Ureter (tissue), 1 donor: ENCODE measurements at regions not wholly inside any gene's neighbourhood (a gene's known extent, or its start where the extent isn't known, plus 50 kb on each side); places are given as distances from the start of the nearest gene placed in this dataset.

Experiments used
- DNase-seq: peaks from one replicate; pipeline ENCODE4 v3.0.0-alpha.2; 2020; ENCODE audit warnings: low spot score
- donor health status: DM: yes; HTN: yes; CAD: no.

DNA sequence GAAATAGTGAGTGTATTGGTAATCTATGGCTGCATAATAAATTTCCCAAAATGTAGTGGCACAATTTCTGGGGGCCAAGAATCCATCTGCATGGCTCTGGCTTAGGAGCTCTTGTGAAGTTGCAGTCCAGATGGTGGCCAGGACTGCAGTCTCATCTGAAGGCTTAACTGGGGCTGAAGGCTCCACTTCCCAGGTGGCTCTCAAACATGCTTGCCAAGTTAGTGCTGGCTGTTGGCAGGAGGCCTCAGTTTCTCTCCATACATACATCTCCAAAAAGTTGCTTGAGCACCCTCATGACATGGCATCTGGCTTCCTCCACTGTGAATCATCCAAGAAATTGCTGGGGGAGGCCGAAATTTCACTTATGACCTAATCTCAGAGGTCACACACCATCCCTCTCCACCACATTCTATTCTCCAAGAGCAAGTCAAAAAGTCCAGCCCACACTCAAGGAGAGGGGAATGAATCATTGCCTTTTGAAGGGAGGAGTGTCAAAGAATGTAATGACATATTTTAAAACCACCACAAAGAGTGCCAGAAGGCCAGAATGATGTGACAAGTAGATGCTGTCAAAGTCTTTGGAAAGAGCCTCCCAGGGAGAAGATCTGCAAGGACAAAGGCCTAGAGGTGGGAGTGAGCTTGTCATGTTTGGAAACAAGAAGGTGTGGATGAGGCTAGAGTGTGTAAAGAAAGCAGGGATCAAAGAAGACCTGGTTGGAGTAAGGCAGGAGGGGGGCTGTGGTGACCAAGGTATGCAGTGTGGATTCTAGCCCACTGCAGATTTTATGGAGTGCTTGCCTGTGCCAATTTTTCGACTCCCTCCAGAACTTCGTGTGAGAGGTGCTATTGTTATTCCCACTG is 566.2 kb downstream of the MIAT start:
- no peak for DNase-seq

DNA sequence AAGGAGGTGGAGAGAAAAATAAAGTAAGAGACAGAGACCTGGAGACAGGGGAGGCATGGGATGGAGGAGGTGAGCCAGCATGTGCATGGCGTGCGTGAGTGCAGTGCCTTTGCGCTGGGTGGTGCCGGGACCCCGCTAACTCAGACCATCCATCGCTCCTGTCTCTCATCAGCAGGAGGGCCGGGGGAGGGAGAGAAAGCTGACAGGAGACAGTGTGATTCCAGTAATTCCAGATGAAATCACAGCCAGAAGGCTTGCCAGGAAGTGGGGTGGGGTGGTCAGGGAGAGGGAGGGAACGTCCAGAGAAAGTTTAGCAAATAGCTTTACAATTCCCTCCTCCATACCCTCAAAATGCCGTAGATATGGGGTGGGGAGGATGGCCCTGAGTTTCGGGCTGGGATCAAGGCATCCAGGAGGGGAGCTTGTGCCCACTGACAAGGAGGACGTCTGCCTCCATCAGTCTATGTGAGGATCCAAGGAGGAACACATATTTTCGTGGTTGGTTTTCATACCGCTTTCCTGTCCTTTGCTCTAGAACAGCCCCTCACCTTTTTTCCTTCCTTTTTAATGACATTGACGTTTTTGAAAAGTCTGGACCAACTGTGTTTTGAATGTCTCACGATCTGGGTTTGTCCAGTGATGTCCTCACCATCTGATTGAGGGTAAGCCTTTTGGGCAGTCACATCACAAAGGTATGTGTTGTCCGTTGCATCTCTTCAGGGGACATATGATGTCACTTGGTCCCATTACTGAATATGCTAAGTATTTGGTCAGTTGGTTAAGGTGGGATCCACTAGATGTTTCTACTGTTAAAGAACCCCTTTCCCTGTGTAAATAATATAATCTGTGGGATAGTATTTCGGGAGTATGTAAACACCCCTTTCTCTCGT is 567.3 kb downstream of the MIAT start:
- no peak for DNase-seq

DNA sequence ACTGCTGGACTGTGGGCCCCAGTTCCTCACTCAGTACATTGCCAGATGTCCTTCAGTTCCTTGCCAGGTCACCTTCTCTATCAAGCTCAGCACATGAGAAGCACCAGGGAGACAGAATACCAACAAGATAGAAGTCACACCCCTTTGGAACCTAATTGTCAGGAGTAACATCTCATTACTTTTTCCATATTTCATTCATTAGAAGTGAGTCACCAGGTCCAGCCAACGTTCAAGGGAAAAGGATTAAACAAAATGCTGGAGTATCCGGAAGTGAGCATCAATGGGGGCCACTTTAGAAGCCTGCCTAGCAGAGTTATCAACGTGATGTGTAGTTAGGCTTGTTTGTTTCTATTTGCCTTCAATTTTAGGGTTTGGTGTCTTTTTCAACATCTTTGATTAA is 569.3 kb downstream of the MIAT start:
- no peak for DNase-seq

DNA sequence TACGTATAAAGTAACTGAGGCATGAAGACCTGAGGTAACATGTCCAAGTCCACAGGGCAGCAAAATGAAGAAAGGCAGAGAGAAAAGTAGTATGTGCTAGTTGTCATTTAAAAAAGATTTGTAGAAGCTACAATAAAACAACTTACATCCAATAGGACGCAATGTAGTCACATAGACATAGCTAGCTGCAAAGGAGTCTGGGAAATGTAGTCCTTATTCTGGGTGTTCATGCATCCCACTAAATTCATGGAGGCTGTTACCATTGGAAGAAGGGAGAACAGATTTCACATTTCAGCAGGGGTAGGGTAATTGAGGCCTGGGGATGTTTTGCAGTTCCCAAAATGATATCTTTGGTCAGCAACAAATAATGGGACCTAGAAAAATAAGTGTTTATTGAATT is 571.4 kb downstream of the MIAT start:
- no peak for DNase-seq

DNA sequence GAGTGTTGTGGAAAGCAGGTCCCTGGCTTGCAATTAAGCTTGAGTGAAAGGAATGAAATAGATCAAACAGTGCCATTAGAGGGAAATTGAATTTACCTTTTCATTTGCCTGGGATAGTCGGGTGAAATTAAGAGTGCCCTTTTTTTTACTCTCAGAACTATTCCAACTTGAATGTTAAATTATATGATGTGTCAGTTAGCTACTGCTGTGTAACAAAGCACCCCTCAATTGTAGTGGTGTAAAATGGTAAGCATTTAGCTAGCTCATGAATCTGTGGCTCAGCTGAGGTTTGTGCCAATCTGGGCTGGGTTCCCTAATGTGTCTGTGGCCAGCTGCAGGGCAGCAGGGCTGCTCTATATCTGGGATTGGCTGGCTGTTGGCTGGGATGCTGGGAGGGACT is 571.4 kb downstream of the MN1 start:
- no peak for DNase-seq

DNA sequence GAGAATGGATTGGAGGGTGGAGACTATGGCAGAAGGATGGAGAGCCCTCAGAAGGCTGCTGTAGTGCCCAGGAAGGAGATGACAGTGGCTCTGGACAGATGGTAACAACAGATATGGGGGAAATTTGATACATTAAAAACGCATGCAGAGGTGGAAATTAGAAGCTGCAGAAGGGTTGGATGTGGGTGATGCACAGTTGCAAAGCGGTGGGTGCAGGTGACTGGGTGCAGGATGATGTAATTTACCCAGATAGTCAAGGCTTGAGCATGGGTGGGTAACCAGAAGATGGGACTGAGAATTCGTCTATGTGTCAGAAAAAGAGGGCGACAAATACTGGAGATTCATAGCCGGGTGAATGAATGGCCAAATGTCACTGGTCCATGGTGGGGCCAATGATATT is 570.3 kb downstream of the MN1 start:
- no peak for DNase-seq

DNA sequence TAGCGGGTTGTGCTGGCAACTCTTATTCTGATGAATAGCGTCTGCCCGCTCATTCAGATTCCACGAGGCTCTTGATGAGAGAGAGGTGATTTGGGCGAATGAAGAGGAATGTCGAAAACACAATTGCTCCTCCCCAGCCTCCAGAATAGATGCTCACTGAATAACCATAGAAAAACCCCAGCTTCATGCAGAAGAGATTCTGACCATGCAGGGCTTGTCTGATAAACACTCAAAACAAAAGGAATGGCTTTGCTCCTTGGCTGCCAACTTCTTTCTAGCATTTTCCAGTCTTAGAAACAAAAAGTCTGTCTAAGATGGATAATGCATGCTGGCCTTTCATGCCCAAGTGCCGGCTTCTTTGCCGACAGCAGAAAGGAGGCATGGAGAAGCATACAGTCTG is 569.5 kb downstream of the MN1 start:
- no peak for DNase-seq

DNA sequence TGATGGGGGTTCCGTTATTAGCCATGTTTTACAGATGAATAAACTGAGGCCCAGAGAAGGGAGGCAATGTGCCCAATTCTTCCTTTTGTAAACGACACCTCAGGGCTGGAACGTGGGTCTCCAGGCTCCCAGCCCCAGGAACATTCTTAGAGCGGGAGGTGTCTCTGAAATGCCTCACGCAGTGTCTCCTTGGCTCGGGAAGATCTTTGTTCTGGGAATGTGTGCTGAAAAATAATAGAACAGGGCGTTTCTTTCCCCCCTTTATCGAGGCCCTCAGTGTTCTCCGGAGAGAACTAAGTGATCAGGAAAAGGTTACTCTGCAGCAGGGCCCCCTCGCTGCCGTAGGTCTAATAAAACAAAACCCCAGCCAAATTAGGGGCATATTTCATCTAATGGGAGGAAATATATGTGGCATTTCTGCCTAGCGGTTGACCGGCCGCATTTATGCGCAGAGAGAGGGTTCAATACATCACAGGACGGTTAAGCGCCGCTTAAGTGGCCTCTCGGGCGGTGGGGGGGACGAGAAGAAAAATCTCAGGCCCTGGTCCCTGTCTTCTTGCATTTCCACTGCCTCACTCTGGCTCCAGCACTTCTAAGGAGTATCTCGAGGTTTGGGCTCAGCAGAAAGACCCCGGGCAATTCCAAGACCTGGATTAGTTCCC is 564.3 kb downstream of the MN1 start:
- no peak for DNase-seq

DNA sequence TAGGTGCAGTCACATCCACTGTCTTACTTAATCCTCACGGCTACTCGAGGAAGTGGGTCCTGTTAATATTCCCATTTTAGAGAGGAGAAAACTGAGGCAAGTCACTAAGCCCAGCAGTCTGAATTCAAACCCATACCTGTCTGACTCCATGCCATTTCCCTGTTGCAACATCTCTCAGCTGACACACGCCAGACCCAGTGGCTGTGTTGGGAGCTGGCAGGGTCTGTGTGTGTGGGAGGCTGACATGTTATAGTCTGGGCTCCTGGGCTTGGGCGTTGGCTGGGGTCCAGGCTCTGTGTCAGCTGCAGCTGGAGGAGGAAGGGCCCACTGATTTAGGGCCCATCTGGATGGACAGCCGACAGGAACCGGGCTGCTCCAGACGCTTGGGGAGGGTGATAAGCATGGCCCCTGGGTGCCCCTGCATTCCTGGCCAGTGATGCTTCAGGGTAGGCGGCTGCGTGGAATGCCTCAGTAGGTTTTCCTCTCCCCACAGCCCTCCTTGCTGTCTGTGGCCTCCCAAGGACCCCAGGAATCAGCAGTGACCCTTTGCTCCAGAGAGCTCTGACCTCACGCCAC is 562.5 kb downstream of the MN1 start:
- DNase-seq = no peak

DNA sequence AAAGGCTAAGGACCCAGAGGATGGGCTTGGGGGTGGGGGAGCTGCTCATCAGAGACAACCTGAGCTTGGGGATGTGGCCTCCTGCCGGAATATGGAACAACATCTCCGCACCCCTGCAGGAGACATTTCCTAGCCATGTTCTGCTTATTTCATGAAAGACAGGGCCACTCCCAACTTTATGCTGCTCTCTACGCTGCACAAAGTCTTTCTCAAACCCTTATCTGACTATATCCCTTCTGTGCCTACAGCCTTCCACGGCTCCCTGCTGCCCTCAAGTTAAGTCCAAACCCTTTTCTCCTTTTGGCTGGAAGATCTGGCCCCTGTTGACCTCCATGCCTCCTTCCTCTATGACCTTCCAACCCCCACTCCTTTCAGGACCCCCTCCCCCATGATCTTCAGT is 562.0 kb downstream of the MN1 start:
- no peak for DNase-seq

DNA sequence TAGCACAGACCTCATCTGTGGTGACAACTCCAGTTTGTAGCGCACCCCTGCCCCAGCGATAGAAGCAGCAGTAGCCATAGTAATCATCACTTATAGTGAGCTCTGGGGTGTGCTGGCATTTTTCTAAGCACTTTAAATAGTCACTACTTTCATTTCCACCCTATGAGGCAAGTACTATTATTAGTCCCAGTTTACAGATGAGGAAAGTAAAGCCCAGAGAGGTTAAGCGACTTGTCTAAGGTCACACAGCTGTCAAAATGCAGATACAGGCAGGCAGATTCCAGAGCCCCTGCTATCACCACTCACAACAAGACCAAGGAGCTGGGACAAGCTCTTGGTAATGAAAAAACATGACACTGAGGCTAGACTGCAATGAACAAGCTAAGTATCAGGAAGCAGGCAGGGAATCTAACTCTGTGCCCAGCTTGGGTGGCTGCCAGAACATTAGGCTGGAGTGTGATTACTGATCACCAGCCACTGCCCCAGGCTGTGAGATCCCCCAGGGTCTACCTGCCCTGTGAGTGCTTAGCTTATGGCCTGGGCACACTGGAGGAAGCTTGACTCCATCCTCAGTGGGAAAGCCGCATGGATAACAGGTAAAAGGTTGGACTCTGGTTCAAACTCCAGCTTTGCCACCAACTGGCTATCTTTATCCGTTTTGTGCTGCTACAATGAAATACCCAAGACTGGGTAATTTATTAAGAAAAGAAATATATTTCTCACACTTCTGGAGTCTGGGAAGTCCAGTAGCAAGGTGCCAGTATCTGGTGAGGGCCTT is 561.1 kb downstream of the MN1 start:
- DNase-seq = no peak

DNA sequence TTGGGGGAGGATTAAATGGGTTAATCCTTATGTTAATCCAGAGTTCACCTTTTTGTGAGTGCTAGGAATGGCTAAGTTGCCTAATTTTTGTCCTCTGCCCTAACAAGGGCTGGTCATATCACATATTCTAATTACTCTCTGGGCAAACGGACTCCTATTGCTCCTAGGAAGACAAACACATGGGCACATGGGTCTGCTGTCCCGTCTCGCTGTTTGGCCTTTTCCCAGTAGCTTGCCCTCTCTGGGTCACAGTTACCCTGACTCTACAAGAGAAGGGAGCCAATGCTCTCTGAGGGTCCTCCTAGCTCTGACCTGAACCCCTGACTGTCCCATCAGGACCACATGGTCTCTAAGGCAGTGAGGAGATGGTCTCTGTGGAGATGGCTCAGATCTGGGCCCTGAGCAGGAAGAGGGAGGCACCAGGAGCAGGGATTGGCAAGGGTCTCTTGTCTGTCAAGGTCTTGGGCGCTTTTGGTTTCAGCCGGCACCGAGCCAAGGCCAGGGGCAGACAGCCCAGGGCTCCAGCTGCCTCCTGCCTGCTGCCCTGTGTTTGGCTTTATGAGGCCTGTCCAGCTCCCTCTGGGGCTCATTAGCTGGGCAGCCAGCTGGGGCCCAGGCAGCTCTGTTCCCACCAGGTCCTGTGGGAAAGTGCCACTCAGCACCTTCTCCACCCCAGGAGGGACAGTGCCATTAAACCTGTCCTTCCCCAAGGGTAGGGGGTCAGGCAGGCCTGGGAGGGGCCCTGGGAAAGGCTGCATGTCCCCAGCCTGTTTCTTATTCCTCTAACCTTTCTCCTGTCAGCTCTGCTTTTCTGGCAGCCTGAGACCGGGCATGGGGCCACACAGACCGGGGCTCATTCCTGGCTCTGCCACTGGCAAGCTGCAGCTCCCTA is 559.9 kb downstream of the MN1 start:
- no peak for DNase-seq

DNA sequence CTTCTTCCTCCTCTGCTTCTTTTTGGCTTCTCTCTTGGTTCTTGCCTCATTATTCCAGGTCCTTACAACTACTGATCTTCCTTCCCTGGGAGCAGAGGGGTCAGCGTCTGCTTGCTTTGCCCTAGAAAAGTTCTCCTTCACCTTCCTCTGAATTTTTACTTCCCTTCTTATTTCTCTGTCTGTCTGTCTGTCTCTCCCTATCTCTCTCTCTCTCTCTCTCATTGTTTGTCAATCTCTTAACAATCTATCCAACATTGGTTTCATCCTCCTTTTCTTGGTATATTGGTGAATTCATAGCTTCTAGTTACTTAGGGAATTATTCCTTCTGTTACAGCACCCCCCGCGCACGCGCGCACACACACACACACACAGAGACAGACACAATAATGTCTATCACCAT is 559.1 kb downstream of the MN1 start:
- DNase-seq = no peak

DNA sequence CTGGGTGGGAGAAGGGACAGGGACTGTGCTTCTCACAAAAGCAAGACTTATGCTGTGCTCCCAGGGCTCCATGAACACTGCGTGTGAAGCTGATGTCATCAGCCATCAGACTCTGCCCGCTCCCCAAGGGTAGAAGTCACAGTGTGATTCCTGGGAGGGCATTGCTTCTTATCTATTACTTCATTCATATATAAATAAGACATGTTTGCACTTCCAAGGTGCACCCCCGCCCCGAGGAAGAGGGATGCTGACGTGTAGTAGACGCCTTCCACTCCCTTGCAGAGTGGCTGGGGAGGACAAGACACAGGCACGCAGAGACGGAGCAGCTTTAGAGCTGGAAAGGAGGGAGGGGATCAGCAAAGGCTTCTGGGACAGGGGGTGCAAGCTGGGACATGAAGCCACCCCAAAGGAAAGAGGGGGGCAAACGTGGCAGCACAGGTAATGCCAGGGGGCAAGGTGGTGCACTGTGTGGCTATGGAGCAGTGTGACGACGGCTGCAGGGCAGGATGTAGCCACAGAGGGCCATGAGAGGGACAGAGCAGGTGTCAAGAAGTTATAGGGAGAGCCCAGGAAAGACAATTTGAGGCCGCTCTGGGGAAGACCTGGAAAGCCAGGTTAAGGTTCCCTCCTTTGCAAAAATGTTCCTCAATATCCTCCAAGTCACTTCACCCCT is 558.5 kb downstream of the MN1 start:
- no peak for DNase-seq

DNA sequence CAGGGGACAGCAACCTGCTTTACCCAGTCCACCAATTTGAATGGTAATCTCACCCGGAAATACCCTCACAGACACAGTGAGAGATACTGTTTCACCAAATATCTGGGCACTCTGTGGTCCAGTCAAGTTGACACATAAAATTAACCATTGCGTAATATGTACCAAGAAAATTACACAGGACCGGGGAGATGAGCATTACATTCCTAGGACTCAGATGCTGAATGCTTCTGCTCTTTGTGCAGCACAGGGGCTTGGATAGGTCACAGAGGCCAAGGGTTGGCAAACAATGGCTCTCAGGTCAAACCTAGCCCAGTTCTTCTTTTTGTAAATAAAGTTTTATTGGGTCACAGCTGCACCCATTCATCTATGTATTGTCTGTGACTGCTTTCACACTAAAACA is 557.2 kb downstream of the MN1 start:
- no peak for DNase-seq

DNA sequence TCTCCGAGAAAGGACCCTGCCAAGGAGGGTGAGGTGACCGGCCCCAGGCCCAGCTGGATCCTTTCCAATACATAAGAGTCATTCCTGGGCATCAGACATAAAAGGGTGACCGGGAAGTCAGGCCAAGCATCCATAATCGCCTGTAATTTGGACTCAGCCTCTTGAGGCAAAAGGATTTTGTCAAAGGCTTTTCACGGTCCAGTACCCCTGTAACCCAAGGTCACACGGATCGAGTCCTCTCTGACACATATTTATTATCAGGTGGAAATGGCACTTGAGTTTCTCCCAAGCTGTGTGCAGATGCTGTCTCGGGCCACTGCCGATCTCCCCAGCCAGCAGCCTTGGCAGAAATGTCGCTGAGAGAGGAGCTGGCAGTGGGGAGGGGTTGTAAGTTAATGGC is 556.5 kb downstream of the MN1 start:
- no peak for DNase-seq

DNA sequence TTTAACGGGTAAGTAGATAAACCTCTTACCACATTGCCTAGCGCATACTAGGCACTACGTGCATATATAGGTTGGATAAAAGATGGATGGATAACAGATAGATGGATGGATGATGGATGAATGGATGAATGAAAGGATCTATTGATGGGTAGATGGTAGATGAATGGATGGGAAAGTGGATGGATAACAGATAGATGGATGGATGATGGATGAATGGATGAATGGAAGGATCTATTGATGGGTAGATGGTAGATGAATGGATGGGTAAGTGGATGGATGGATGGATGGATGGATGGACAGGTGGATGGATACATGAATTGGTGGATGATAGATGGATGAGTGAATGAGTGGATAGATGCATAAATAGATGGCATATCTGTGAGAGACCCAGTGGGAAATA is 555.0 kb downstream of the MN1 start:
- no peak for DNase-seq

DNA sequence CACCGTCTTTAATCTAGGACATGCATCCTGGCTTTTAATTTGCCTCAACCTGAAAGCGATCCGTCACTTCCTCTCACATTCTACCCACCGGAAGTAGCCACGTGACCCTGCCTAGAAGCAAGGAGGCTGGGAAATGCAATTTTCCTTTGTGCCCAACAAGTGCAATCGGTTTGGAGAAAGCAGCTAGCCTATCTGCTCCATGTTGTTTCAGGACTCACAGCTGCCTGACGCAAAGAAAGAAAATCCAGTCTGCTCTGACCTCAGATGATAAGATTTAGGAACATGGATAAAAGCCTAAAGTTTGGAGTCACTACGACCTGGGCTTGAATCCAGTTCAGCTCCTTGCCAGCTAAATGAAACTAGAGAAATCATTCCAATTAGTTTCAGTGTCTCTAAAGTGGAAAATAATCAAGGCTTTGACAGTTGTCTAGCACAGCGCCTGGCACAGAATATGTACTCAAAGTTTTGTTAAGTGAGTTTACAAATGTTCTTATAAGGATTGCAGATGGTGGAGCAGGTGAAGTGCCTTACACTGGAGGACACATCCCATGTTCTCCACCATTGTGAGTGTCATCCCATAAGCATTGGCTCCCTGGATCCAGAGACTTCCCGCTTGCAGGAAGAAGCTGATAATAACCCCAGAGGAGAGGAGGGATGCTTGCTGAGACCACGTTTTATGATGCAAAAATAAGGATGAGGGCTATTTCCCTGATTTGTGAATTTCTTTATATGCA is 553.7 kb downstream of the MN1 start:
- DNase-seq = no peak

DNA sequence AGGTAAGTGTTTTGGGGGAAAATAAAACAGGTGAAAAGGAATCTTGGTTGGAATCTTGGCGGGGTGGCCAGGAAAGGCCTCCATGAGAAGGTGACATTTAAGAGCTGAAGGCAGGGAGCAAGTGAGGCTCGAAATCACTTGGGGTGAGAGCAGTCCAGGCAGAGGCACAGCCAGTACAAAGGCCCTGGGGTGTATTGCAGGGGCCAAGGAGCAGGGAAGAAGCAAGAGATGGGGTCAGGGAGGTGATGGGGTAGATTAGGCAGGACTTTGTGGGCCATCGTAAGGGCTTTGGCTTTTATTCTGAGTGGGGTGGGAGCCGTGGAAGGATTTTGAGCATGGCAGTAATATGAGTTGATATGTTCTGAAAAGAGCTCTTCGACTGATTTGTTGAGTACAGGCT is 551.1 kb downstream of the MN1 start:
- DNase-seq = no peak
